HL-60 (cell line): ENCODE measurements at regions not wholly inside any gene's neighbourhood (a gene's known extent, or its start where the extent isn't known, plus 50 kb on each side); places are given as distances from the start of the nearest gene placed in this dataset.
"Not testable (repeated sequence)": the region's sequence is repeated elsewhere in the genome, so short reads cannot be mapped to it uniquely, and the experiment has no call there.

Source experiments
- DNase-seq, 2 experiments: peaks; one replicate each; pipeline ENCODE4 v3.0.0-alpha.2; 2010 to 2020; ENCODE audit warnings: low read depth in 1 of 2, low spot score in 1 of 2
- H3K27ac ChIP-seq: fragments of 250-450 bp; sonication (Bioruptor Pico); replicated peaks from 2 replicates; pipeline ENCODE4 v1.5.1; 2020; ENCODE audit warnings: mild to moderate bottlenecking, moderate library complexity
- H3K27me3 ChIP-seq: fragments of 250-450 bp; sonication (Bioruptor Pico); 2 replicates; pipeline ENCODE4 v1.5.1; 2021; ENCODE audit warnings: mild to moderate bottlenecking, moderate library complexity; ENCODE audit not compliant: insufficient read depth, poor library complexity, severe bottlenecking
- H3K4me3 ChIP-seq: replicated peaks from 2 replicates; pipeline ENCODE4 v1.5.1; 2011; ENCODE audit warnings: mild to moderate bottlenecking, control low read depth, low read length; ENCODE audit not compliant: insufficient read depth
- CTCF ChIP-seq: IDR thresholded peaks from one replicate; pipeline ENCODE4 v1.5.1; 2011; ENCODE audit warnings: low read length, control low read depth, inconsistent platforms; ENCODE audit not compliant: insufficient read depth
- GABPA ChIP-seq: IDR thresholded peaks from 2 replicates; pipeline ENCODE4 v1.6.1; 2012; ENCODE audit warnings: low read depth
- POLR2AphosphoS5 ChIP-seq: IDR thresholded peaks from 2 replicates; pipeline ENCODE4 v1.6.1; 2012; ENCODE audit warnings: low read depth
- REST ChIP-seq: IDR thresholded peaks from 2 replicates; pipeline ENCODE4 v1.6.1; 2012; ENCODE audit warnings: low read depth; ENCODE audit not compliant: insufficient replicate concordance
- SPI1 ChIP-seq: IDR thresholded peaks from 2 replicates; pipeline ENCODE4 v1.6.1; 2012; ENCODE audit warnings: low read depth, mild to moderate bottlenecking, borderline replicate concordance

- peaks cover 3% of the 10 kb centered on the region for H3K27me3 ChIP-seq
- H3K4me3 ChIP-seq: no peak overlapping the region
- TF ChIP-seq REST (no peak), POLR2AphosphoS5 (no peak), CTCF (no peak), GABPA (no peak), SPI1 (no peak)
- H3K27ac ChIP-seq: no peak overlapping the region
- no peak for DNase-seq
Measured at GRCh38 chr5:3149899-3150298, 398.4 kb upstream of the IRX2 start.

- H3K27me3 ChIP-seq, H3K4me3 ChIP-seq, DNase-seq, H3K27ac ChIP-seq: not testable (repeated sequence)
Measured at GRCh38 chr5:3147405-3147804, 395.9 kb upstream of the IRX2 start.

DNA sequence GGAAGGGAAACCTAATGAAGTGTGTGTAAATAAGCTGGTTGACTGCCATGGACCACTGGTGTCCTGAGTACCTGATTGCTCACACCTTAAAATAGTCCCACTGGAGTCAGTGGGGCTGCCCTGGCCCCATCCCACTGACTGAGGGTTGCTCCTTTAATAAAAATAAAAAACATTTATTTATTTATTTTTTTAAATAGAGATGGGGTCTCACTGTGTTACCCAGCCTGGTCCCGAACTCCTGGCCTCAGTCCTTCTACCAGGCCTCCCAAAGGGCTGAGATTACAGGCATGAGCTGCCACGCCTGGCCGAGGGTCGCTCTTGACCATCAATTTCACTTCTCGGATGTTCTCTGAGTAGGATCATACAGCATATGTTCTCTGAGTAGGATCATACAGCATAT, 394.2 kb upstream of the IRX2 start:
- H3K27ac ChIP-seq: no peak overlapping the region
- no peak overlapping the region for H3K4me3 ChIP-seq
- DNase-seq: no peak
- H3K27me3 ChIP-seq: no peaks in the 10 kb centered on the region
- TF ChIP-seq SPI1: no peak
- no peak for TF ChIP-seq REST
- TF ChIP-seq POLR2AphosphoS5: no peak
- TF ChIP-seq GABPA: no peak
- no peak for TF ChIP-seq CTCF

DNA sequence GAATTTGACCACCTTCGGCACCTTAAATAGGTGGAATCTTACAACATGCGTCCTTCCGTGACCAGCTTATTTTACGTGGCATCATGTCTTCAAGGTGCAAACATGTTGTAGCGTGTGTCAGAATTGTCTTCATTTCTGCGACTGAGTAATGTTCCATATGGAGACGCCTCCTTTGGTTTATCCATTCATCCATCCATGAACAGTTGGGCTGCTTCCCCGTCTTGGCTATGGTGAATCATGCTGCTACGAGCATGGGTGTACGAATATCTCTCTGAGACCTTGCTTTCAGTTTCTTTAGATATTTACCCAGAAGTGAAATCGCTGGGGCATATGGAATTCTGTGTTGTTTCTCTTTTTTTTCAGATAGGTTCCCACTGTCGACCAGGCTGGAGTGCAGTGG, 391.9 kb upstream of the IRX2 start:
- TF ChIP-seq GABPA (no peak), SPI1 (no peak), REST (no peak), CTCF (no peak), POLR2AphosphoS5 (no peak)
- Histone ChIP-seq H3K27me3 (no peaks in the 10 kb centered on the region), H3K4me3 (no peak overlapping the region), H3K27ac (no peak overlapping the region)
- DNase-seq: no peak
